ENCODE measurements at regions not wholly inside any gene's neighbourhood (a gene's known extent, or its start where the extent isn't known, plus 50 kb on each side); places are given as distances from the start of the nearest gene placed in this dataset.

DNA sequence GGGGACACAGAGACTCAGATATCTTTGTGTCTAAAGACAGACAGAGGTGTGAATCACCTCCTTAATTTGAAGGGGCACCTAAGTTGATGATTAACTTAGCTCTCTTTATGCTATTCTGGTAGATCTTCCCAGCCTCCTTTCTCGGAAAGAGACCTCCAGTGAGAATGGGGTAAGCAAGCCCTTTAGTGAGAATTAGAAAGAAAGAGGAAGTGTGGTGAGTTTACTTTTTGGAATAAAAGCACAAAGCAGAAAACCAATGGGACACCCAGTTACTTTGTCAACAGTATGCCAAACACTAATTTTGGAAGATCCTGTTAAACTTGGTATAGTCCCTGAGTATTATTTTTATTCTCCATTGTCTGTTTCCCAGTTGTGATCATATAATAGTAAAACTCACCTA, 302.8 kb upstream of the RASA1 start:
- Histone ChIP-seq H3K27me3 (ENCODE audit: control insufficient read depth, insufficient read depth, low read length) (no peaks in the 10 kb centered on the region), H3K4me3 (ENCODE audit: low read length) (no peak overlapping the region), H3K9me3 (replicated peaks; ENCODE audit: control insufficient read depth, low read depth, low read length) (no peaks in the 10 kb centered on the region), H3K36me3 (ENCODE audit: control insufficient read depth, insufficient read depth, low read length) (no peaks in the 10 kb centered on the region), H3K4me1 (ENCODE audit: control insufficient read depth, insufficient read depth, low read length) (peaks cover 3% of the 10 kb centered on the region), H3K27ac (ENCODE audit: low read length) (no peak overlapping the region)
- WGBS (ENCODE audit: insufficient coverage) = no CpG with 5 or more reads among the region's 1 CpG
- no peak for DNase-seq

- no peaks in the 10 kb centered on the region for H3K36me3 ChIP-seq (ENCODE audit: control insufficient read depth, insufficient read depth, low read length)
- H3K4me3 ChIP-seq (ENCODE audit: low read length) = no peak overlapping the region
- peak; percentile 71 for DNase-seq
- peaks cover 3% of the 10 kb centered on the region for H3K4me1 ChIP-seq (ENCODE audit: control insufficient read depth, insufficient read depth, low read length)
- WGBS (ENCODE audit: insufficient coverage) = no CpG with 5 or more reads among the region's 4 CpGs
- H3K9me3 ChIP-seq (replicated peaks; ENCODE audit: control insufficient read depth, low read depth, low read length) = no peaks in the 10 kb centered on the region
- no peak overlapping the region for H3K27ac ChIP-seq (ENCODE audit: low read length)
- no peaks in the 10 kb centered on the region for H3K27me3 ChIP-seq (ENCODE audit: control insufficient read depth, insufficient read depth, low read length)
Observed at GRCh38 chr5:86968301-86968753, 299.4 kb upstream of the RASA1 start.

DNA sequence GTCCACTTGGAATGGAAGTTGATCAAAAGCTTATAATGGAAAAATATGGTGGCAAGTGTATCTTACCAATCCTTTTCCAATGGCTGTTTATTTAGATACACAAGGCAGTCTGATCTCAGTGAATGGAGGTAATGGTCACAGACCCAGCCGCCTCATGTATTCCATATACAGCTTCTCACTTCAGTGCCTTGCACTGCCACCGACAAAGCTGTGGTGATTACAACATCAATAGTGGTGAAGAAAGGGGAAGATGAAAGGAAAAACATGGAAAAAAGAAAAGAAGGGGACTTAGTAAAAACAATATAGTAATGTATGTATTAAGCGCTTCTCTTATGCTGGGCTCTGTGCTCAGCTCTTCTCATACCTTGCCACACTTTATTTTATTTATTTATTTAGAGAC, 297.3 kb upstream of the RASA1 start:
- Histone ChIP-seq H3K4me3 (ENCODE audit: low read length) (no peak overlapping the region), H3K27me3 (ENCODE audit: control insufficient read depth, insufficient read depth, low read length) (no peaks in the 10 kb centered on the region), H3K4me1 (ENCODE audit: control insufficient read depth, insufficient read depth, low read length) (peaks cover 3% of the 10 kb centered on the region), H3K9me3 (replicated peaks; ENCODE audit: control insufficient read depth, low read depth, low read length) (no peaks in the 10 kb centered on the region), H3K27ac (ENCODE audit: low read length) (no peak overlapping the region), H3K36me3 (ENCODE audit: control insufficient read depth, insufficient read depth, low read length) (no peaks in the 10 kb centered on the region)
- WGBS (ENCODE audit: insufficient coverage) = no CpG with 5 or more reads among the region's 3 CpGs
- no peak for DNase-seq

DNA sequence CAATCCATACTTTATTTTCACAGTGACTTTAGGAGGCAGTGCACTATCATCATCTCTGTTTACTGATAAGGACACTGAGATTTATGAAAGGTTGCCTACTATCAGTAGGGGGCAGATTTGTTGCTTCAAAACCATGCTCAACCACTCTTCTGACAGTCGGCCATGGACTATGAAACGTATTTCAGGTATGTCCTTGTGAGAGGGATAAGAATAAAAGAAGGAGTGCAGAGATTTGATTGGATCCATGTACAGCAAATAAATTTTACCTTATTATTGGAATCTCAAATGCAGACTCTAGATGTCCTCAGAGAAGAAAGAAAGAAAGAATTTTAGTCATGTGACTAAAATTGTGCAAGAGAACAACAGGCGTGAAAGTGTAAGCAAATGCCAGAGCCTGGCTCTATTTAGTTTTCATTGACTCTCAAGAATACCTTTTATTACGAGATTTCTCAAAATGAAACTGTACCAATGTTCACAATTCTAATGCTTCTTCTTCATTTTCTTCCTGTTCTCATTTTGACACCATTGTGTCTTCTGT, 296.6 kb upstream of the RASA1 start:
- Histone ChIP-seq H3K36me3 (ENCODE audit: control insufficient read depth, insufficient read depth, low read length) (no peaks in the 10 kb centered on the region), H3K27ac (ENCODE audit: low read length) (no peak overlapping the region), H3K4me1 (ENCODE audit: control insufficient read depth, insufficient read depth, low read length) (peaks cover 3% of the 10 kb centered on the region), H3K27me3 (ENCODE audit: control insufficient read depth, insufficient read depth, low read length) (no peaks in the 10 kb centered on the region), H3K4me3 (ENCODE audit: low read length) (no peak overlapping the region), H3K9me3 (replicated peaks; ENCODE audit: control insufficient read depth, low read depth, low read length) (no peaks in the 10 kb centered on the region)
- peak; percentile 20 for DNase-seq
- no CpG with 5 or more reads among the region's 4 CpGs for WGBS (ENCODE audit: insufficient coverage)

DNA sequence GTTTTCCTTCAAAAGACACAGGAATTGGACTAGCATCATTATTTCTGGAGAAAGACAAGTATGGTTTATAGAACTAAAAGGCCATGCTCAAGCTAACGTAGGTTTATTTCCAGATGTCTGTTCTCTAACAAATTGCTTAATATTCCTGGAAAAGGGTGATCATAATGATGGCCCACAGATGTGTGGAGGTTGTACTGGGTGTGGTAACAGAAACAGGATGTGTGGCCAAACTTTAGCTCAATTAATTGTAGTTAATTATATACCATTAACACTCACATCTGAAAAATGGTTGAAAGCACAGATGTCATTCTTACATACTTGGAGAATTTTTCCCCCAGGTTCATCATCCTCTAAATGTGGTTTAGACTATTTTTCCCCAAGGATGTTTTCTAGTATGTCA, 292.7 kb upstream of the RASA1 start:
- Histone ChIP-seq H3K36me3 (ENCODE audit: control insufficient read depth, insufficient read depth, low read length) (no peaks in the 10 kb centered on the region), H3K27me3 (ENCODE audit: control insufficient read depth, insufficient read depth, low read length) (no peaks in the 10 kb centered on the region), H3K9me3 (replicated peaks; ENCODE audit: control insufficient read depth, low read depth, low read length) (no peaks in the 10 kb centered on the region), H3K4me1 (ENCODE audit: control insufficient read depth, insufficient read depth, low read length) (no peaks in the 10 kb centered on the region), H3K27ac (ENCODE audit: low read length) (no peak overlapping the region), H3K4me3 (ENCODE audit: low read length) (no peak overlapping the region)
- DNase-seq = peak; percentile 32
- WGBS (ENCODE audit: insufficient coverage) = no CpG with 5 or more reads among the region's 1 CpG

DNA sequence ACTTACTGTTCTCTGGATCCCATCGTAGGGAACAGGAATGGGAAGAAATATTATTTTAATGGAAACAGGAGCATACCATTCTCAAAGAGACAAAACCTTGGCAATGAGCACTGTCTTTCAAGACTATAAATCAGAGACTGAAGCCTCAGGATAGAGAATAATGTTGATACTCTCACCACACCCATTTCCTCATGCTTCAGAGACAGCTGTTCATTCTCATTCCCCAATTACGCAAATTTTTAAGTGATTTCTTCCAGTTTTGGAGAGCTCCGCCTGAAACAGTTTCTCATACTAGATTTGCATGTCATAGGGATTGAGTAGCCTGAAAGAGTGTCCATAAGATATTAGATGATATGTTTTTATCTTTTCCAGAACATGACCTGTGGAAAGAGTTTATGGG, 290.5 kb upstream of the RASA1 start:
- no peak overlapping the region for H3K4me3 ChIP-seq (ENCODE audit: low read length)
- WGBS (ENCODE audit: insufficient coverage) = no CpG with 5 or more reads among the region's 3 CpGs
- H3K27ac ChIP-seq (ENCODE audit: low read length) = no peak overlapping the region
- H3K36me3 ChIP-seq (ENCODE audit: control insufficient read depth, insufficient read depth, low read length) = no peaks in the 10 kb centered on the region
- peak; percentile 20 for DNase-seq
- H3K27me3 ChIP-seq (ENCODE audit: control insufficient read depth, insufficient read depth, low read length) = no peaks in the 10 kb centered on the region
- H3K9me3 ChIP-seq (replicated peaks; ENCODE audit: control insufficient read depth, low read depth, low read length) = no peaks in the 10 kb centered on the region
- no peaks in the 10 kb centered on the region for H3K4me1 ChIP-seq (ENCODE audit: control insufficient read depth, insufficient read depth, low read length)

- H3K27me3 ChIP-seq (ENCODE audit: control insufficient read depth, insufficient read depth, low read length) = no peaks in the 10 kb centered on the region
- no peak overlapping the region for H3K27ac ChIP-seq (ENCODE audit: low read length)
- 100% methylated on average over 1 of the region's 5 CpGs for WGBS (ENCODE audit: insufficient coverage)
- no peak overlapping the region for H3K4me3 ChIP-seq (ENCODE audit: low read length)
- no peak for DNase-seq
- no peaks in the 10 kb centered on the region for H3K9me3 ChIP-seq (replicated peaks; ENCODE audit: control insufficient read depth, low read depth, low read length)
- no peaks in the 10 kb centered on the region for H3K4me1 ChIP-seq (ENCODE audit: control insufficient read depth, insufficient read depth, low read length)
- no peaks in the 10 kb centered on the region for H3K36me3 ChIP-seq (ENCODE audit: control insufficient read depth, insufficient read depth, low read length)
Observed at GRCh38 chr5:86977808-86978207, 289.9 kb upstream of the RASA1 start.

DNA sequence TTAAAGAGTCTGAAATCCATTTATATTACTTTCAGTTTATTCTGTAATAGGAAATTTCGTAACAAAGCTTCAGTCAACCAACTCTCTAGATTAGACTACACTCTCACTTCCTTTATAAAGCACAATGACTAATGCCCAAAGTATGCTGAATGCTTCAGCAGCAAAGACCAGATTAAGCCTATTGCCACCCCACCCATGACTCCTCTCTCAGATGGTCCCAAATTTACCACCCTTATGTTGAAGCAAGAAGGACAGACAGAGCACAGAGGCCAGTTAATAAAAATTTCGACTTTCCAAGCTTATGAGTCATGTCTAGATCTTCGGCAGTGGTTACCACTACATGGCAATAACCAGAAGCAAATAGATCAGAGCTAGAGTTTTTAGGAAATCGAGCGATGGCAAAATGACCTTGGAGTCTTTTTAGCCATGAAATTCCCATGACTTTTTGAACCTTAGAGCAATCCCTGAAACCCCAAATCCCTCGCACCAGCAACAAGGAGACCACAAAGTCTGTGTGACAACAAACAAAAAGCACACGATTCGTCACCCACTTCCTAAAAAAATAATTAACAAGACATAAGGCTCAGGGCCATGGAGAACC, 287.8 kb upstream of the RASA1 start:
- no peak overlapping the region for H3K4me3 ChIP-seq (ENCODE audit: low read length)
- no peaks in the 10 kb centered on the region for H3K4me1 ChIP-seq (ENCODE audit: control insufficient read depth, insufficient read depth, low read length)
- no peaks in the 10 kb centered on the region for H3K36me3 ChIP-seq (ENCODE audit: control insufficient read depth, insufficient read depth, low read length)
- H3K27me3 ChIP-seq (ENCODE audit: control insufficient read depth, insufficient read depth, low read length) = no peaks in the 10 kb centered on the region
- DNase-seq = peak; percentile 31
- H3K9me3 ChIP-seq (replicated peaks; ENCODE audit: control insufficient read depth, low read depth, low read length) = no peaks in the 10 kb centered on the region
- H3K27ac ChIP-seq (ENCODE audit: low read length) = no peak overlapping the region
- WGBS (ENCODE audit: insufficient coverage) = 59% methylated on average over 6 of the region's 8 CpGs

DNA sequence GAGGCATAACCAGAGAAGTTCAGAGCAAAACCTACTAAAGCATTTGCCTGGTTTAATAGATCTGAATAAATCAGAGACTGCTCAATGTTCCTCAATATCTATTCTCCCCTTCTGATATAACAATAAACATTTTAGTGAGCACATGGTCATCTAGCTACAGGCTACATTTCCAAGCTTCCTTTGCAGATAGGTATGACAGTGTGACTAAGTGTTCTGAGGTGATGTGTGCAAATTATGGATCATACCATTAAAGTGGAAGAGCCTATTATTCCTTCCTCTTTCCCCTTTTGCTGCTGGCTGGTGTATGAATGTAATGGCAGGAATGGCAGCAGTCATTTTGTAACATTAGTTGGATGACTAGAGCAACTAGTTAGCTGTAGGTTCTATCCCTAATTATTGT, 285.8 kb upstream of the RASA1 start:
- no peaks in the 10 kb centered on the region for H3K4me1 ChIP-seq (ENCODE audit: control insufficient read depth, insufficient read depth, low read length)
- H3K36me3 ChIP-seq (ENCODE audit: control insufficient read depth, insufficient read depth, low read length) = no peaks in the 10 kb centered on the region
- H3K4me3 ChIP-seq (ENCODE audit: low read length) = no peak overlapping the region
- no peaks in the 10 kb centered on the region for H3K9me3 ChIP-seq (replicated peaks; ENCODE audit: control insufficient read depth, low read depth, low read length)
- no peak overlapping the region for H3K27ac ChIP-seq (ENCODE audit: low read length)
- H3K27me3 ChIP-seq (ENCODE audit: control insufficient read depth, insufficient read depth, low read length) = no peaks in the 10 kb centered on the region
- DNase-seq = no peak

DNA sequence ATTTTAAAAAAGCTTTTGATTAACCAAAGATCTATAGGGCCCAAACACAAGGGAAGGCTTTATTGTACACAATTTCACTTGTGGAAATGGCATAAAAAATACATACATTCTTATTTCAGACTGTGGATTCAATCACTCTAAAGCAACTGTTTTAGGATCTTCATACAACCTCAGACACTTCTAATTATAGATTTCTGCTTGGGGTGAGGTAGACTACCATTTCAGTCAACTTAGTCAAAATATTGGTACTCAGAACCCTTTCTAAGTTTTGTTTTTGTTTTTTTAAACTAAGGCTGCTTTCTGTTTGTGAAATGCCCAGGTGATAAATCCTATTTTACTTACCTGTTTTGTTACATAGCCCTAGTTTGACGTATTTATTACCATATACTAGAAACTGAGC, 284.5 kb upstream of the RASA1 start:
- no peaks in the 10 kb centered on the region for H3K36me3 ChIP-seq (ENCODE audit: control insufficient read depth, insufficient read depth, low read length)
- no peaks in the 10 kb centered on the region for H3K27me3 ChIP-seq (ENCODE audit: control insufficient read depth, insufficient read depth, low read length)
- DNase-seq = no peak
- no peak overlapping the region for H3K4me3 ChIP-seq (ENCODE audit: low read length)
- no peaks in the 10 kb centered on the region for H3K9me3 ChIP-seq (replicated peaks; ENCODE audit: control insufficient read depth, low read depth, low read length)
- H3K4me1 ChIP-seq (ENCODE audit: control insufficient read depth, insufficient read depth, low read length) = no peaks in the 10 kb centered on the region
- no CpG with 5 or more reads among the region's 1 CpG for WGBS (ENCODE audit: insufficient coverage)
- no peak overlapping the region for H3K27ac ChIP-seq (ENCODE audit: low read length)

DNA sequence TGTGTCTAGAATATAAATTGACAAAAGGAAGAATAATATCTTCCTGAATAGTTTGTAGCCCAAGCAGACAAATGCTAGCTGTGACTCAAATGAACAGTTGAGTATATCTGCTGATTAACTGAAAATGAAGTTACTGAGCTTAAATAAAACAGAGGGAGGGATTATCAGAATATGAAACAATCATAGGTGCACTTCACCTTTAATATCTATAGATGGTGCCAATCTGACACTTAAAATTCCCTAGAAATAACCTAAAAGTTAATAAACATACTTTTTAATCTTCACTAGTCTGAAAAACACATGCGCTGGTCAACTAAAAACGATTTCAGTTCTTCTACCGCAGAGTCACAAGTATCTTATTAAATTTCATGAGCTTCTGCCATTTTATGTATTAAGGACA, 280.8 kb upstream of the RASA1 start:
- no peak overlapping the region for H3K4me3 ChIP-seq (ENCODE audit: low read length)
- WGBS (ENCODE audit: insufficient coverage) = 90% methylated on average over 2 of the region's 3 CpGs
- H3K27ac ChIP-seq (ENCODE audit: low read length) = no peak overlapping the region
- no peaks in the 10 kb centered on the region for H3K36me3 ChIP-seq (ENCODE audit: control insufficient read depth, insufficient read depth, low read length)
- no peaks in the 10 kb centered on the region for H3K4me1 ChIP-seq (ENCODE audit: control insufficient read depth, insufficient read depth, low read length)
- H3K9me3 ChIP-seq (replicated peaks; ENCODE audit: control insufficient read depth, low read depth, low read length) = no peaks in the 10 kb centered on the region
- H3K27me3 ChIP-seq (ENCODE audit: control insufficient read depth, insufficient read depth, low read length) = no peaks in the 10 kb centered on the region
- DNase-seq = no peak
